IMR-90 (cell line): ENCODE measurements at regions not wholly inside any gene's neighbourhood (a gene's known extent, or its start where the extent isn't known, plus 50 kb on each side); places are given as distances from the start of the nearest gene placed in this dataset.

Experiments used
- CTCF ChIP-seq: conservative IDR thresholded peaks from 2 replicates; pipeline ENCODE4 v1.5.1; 2012; ENCODE audit warnings: mild to moderate bottlenecking, low read depth, low read length, improper control_type of control experiment
- FOS ChIP-seq: fragments of 150-350 bp; IDR thresholded peaks from 2 replicates; pipeline ENCODE4 v1.6.1; 2016; ENCODE audit warnings: low read depth, low read length
- MAZ ChIP-seq: IDR thresholded peaks from 2 replicates; pipeline ENCODE4 v1.6.1; 2012; ENCODE audit warnings: low read depth, mild to moderate bottlenecking, low read length, improper control_type of control experiment, moderate library complexity, borderline replicate concordance
- POLR2A ChIP-seq: IDR thresholded peaks from 2 replicates; pipeline ENCODE4 v1.6.1; 2012; ENCODE audit warnings: mild to moderate bottlenecking, low read depth, low read length
- RFX5 ChIP-seq: IDR thresholded peaks from 2 replicates; pipeline ENCODE4 v1.8.0; 2012; ENCODE audit warnings: low read depth, mild to moderate bottlenecking, low read length, moderate library complexity
- SMC3 ChIP-seq: fragments of 150-350 bp; IDR thresholded peaks from 2 replicates; pipeline ENCODE4 v1.6.1; 2016; ENCODE audit warnings: low read depth, mild to moderate bottlenecking, antibody characterized with exemption, low read length, moderate library complexity
- USF2 ChIP-seq: fragments of 150-350 bp; IDR thresholded peaks from 2 replicates; pipeline ENCODE4 v1.6.1; 2017; ENCODE audit warnings: mild to moderate bottlenecking, antibody characterized with exemption, low read length, low read depth

DNA sequence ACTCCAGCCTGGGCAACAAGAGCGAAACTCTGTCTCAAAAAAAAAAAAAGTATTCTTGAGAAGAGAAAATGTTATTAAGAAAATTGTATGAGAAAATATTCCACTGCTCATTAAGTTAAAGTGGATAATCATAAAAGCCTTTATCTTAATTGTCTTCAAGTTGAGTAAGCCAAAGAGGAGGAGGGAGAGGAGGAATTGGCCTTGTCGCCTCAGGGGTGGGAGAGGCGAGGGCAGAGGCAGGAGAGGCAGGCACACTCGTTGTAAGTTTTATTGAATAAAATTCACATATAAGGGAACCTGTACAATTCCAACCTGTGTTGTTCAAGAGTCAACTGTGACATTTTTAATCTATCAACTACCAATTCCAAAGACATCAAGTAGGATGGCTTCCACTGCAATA lies 820.3 kb downstream of the USP25 start:
- TF ChIP-seq POLR2A, result no peak
- no peak for TF ChIP-seq USF2
- no peak for TF ChIP-seq RFX5
- TF ChIP-seq CTCF, result no peak
- TF ChIP-seq SMC3, result no peak
- no peak for TF ChIP-seq MAZ
- no peak for TF ChIP-seq FOS
